OCI-LY3 (cell line): ENCODE measurements at regions not wholly inside any gene's neighbourhood (a gene's known extent, or its start where the extent isn't known, plus 50 kb on each side); places are given as distances from the start of the nearest gene placed in this dataset.

ENCODE experiments used
- EZH2phosphoT487 ChIP-seq: fragments of 200-600 bp; shearing (Covaris generic); IDR thresholded peaks from 2 replicates; pipeline ENCODE4 v1.6.1; 2018; ENCODE audit warnings: antibody characterized with exemption, mixed run types, low read depth
- TF ChIP-seq, protein P1 (sequence below): fragments of 200-600, 300-600 bp; sonication (generic); IDR thresholded peaks from 2 replicates; pipeline ENCODE4 v1.5.1; 2014; ENCODE audit warnings: antibody characterized with exemption, low read length, low read depth

DNA sequence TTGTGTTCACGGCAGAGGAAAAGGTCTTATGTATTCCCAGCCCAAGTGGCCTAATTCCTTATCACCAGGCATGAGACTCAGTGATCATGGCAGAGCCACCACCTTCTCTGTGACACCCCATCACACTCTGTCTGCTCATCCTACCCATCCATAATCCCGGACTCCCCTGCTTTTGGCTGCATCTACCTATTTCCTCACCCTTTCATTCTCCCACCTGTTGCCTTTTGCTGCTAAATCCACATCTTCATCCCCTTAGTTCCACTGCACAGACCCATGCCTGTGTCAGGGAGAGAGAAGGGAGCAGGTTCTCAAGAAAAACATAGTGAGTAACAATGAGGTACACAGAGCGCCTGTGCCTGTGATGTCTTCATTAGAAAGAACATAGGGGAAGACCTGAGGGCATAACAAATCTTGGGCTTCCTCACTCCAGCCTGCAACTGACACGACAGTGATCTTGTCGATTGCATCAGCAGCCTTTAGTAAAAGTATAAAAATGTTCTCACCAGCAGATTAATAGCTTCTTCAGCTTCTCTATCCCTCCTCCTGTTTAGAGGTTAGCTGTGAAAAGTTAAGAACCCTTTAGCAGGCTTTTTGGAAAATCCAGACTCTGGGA, 246.5 kb upstream of the SPRED2 start:
- TF ChIP-seq, protein P1, sequence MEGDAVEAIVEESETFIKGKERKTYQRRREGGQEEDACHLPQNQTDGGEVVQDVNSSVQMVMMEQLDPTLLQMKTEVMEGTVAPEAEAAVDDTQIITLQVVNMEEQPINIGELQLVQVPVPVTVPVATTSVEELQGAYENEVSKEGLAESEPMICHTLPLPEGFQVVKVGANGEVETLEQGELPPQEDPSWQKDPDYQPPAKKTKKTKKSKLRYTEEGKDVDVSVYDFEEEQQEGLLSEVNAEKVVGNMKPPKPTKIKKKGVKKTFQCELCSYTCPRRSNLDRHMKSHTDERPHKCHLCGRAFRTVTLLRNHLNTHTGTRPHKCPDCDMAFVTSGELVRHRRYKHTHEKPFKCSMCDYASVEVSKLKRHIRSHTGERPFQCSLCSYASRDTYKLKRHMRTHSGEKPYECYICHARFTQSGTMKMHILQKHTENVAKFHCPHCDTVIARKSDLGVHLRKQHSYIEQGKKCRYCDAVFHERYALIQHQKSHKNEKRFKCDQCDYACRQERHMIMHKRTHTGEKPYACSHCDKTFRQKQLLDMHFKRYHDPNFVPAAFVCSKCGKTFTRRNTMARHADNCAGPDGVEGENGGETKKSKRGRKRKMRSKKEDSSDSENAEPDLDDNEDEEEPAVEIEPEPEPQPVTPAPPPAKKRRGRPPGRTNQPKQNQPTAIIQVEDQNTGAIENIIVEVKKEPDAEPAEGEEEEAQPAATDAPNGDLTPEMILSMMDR, result no peak
- TF ChIP-seq EZH2phosphoT487, result no peak
